WTC11 (cell line): ENCODE measurements at regions not wholly inside any gene's neighbourhood (a gene's known extent, or its start where the extent isn't known, plus 50 kb on each side); places are given as distances from the start of the nearest gene placed in this dataset.

Experiments
- CTCF ChIP-seq: fragments of 200-600 bp; IDR thresholded peaks from 2 replicates; pipeline ENCODE4 v1.8.0; 2022; ENCODE audit warnings: antibody characterized with exemption
- ELF4 ChIP-seq: sonication (generic); formaldehyde crosslinking; IDR thresholded peaks from 2 replicates; pipeline ENCODE4 v1.8.1; 2022; ENCODE audit warnings: low read depth, mild to moderate bottlenecking, moderate library complexity, missing genetic modification reagents
- GABPB1 ChIP-seq: sonication (generic); formaldehyde crosslinking; IDR thresholded peaks from 2 replicates; pipeline ENCODE4 v1.8.1; 2023; ENCODE audit warnings: mild to moderate bottlenecking, missing genetic modification reagents
- ZNF232 ChIP-seq: sonication (generic); formaldehyde crosslinking; IDR thresholded peaks from 2 replicates; pipeline ENCODE4 v1.8.0; 2022; ENCODE audit warnings: mild to moderate bottlenecking, missing genetic modification reagents
- TF ChIP-seq, protein P1 (sequence below): sonication (generic); formaldehyde crosslinking; IDR thresholded peaks from 2 replicates; pipeline ENCODE4 v1.8.0; 2022; ENCODE audit warnings: mild to moderate bottlenecking, missing genetic modification reagents
- TF ChIP-seq, protein P2 (sequence below): sonication (generic); formaldehyde crosslinking; IDR thresholded peaks from 2 replicates; pipeline ENCODE4 v1.8.1; 2023; ENCODE audit warnings: mild to moderate bottlenecking, missing genetic modification reagents, borderline replicate concordance

- TF ChIP-seq CTCF (no peak), ZNF232 (CRISPR knock-in tag) (no peak), ELF4 (CRISPR knock-in tag) (no peak), GABPB1 (CRISPR knock-in tag) (no peak)
- TF ChIP-seq, protein P1, sequence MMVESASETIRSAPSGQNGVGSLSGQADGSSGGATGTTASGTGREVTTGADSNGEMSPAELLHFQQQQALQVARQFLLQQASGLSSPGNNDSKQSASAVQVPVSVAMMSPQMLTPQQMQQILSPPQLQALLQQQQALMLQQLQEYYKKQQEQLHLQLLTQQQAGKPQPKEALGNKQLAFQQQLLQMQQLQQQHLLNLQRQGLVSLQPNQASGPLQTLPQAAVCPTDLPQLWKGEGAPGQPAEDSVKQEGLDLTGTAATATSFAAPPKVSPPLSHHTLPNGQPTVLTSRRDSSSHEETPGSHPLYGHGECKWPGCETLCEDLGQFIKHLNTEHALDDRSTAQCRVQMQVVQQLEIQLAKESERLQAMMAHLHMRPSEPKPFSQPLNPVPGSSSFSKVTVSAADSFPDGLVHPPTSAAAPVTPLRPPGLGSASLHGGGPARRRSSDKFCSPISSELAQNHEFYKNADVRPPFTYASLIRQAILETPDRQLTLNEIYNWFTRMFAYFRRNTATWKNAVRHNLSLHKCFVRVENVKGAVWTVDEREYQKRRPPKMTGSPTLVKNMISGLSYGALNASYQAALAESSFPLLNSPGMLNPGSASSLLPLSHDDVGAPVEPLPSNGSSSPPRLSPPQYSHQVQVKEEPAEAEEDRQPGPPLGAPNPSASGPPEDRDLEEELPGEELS (CRISPR knock-in tag): no peak
- TF ChIP-seq, protein P2, sequence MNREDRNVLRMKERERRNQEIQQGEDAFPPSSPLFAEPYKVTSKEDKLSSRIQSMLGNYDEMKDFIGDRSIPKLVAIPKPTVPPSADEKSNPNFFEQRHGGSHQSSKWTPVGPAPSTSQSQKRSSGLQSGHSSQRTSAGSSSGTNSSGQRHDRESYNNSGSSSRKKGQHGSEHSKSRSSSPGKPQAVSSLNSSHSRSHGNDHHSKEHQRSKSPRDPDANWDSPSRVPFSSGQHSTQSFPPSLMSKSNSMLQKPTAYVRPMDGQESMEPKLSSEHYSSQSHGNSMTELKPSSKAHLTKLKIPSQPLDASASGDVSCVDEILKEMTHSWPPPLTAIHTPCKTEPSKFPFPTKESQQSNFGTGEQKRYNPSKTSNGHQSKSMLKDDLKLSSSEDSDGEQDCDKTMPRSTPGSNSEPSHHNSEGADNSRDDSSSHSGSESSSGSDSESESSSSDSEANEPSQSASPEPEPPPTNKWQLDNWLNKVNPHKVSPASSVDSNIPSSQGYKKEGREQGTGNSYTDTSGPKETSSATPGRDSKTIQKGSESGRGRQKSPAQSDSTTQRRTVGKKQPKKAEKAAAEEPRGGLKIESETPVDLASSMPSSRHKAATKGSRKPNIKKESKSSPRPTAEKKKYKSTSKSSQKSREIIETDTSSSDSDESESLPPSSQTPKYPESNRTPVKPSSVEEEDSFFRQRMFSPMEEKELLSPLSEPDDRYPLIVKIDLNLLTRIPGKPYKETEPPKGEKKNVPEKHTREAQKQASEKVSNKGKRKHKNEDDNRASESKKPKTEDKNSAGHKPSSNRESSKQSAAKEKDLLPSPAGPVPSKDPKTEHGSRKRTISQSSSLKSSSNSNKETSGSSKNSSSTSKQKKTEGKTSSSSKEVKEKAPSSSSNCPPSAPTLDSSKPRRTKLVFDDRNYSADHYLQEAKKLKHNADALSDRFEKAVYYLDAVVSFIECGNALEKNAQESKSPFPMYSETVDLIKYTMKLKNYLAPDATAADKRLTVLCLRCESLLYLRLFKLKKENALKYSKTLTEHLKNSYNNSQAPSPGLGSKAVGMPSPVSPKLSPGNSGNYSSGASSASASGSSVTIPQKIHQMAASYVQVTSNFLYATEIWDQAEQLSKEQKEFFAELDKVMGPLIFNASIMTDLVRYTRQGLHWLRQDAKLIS (CRISPR knock-in tag): no peak
These were observed 379.0 kb upstream of the CNTNAP2 start for GRCh38 chr7:145737617-145738016.
